Prostate gland (tissue), 2 donors: ENCODE measurements at regions not wholly inside any gene's neighbourhood (a gene's known extent, or its start where the extent isn't known, plus 50 kb on each side); places are given as distances from the start of the nearest gene placed in this dataset.

Source experiments
- POLR2A ChIP-seq: fragments of 450-650 bp; IDR thresholded peaks from one replicate; pipeline ENCODE4 v1.6.1; 2016; ENCODE audit warnings: antibody characterized with exemption, mild to moderate bottlenecking
- TF ChIP-seq, protein P1 (sequence below), 4 experiments: fragments of 200-600 bp in 2 of 4; fragments of 450-650 bp in 2 of 4; sonication (generic) in 2 of 4; IDR thresholded peaks; 1 replicate in 3 of 4; 2 replicates in 1 of 4; pipeline ENCODE4 v1.5.1; 2016 to 2019; ENCODE audit warnings: antibody characterized with exemption in 4 of 4, mild to moderate bottlenecking in 2 of 4, moderate library complexity in 2 of 4

DNA sequence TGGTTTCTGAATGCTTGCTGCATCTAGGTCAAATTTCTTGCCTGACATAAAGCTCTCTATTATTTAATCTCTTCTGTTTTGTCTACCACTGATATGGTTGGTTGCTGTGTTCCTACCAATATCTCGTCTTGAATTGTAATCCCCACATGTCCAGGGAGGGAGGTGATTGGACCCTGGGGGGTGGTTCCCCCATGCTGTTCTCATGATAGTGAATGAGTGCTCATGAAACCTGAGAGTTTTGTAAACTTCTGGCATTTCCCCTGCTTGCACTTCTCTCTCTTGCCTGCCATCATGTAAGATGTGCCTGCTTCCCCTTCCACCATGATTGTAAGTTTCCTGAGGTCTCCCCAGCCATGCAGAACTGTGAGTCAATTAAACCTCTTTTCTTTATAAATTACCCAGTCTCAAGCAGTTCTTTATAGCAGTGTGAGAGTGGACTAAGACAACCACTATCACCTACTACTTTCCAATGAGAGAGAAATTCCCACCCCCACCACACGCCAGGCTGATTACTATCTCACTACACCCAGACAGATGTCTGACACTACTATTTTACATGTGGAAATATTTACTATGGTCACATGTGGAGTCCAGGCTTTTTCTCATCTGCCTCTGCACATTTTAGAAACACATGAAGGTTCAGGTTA lies 69.2 kb upstream of the ATP2B1 start:
- TF ChIP-seq, protein P1, sequence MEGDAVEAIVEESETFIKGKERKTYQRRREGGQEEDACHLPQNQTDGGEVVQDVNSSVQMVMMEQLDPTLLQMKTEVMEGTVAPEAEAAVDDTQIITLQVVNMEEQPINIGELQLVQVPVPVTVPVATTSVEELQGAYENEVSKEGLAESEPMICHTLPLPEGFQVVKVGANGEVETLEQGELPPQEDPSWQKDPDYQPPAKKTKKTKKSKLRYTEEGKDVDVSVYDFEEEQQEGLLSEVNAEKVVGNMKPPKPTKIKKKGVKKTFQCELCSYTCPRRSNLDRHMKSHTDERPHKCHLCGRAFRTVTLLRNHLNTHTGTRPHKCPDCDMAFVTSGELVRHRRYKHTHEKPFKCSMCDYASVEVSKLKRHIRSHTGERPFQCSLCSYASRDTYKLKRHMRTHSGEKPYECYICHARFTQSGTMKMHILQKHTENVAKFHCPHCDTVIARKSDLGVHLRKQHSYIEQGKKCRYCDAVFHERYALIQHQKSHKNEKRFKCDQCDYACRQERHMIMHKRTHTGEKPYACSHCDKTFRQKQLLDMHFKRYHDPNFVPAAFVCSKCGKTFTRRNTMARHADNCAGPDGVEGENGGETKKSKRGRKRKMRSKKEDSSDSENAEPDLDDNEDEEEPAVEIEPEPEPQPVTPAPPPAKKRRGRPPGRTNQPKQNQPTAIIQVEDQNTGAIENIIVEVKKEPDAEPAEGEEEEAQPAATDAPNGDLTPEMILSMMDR (IDR thresholded peaks at IDR 0.05): no peak
- no peak for TF ChIP-seq POLR2A
